ENCODE measurements at regions not wholly inside any gene's neighbourhood (a gene's known extent, or its start where the extent isn't known, plus 50 kb on each side); places are given as distances from the start of the nearest gene placed in this dataset.
"Not testable (repeated sequence)": the region's sequence is repeated elsewhere in the genome, so short reads cannot be mapped to it uniquely, and the experiment has no call there.

- DNase-seq: no peak
These were observed 121.2 kb upstream of the TET2 start for GRCh38 chr4:105025263-105026017.

GRCh38 chr4:105036991-105037390 lies 109.7 kb upstream of the TET2 start:
- no peak for DNase-seq

- no peak for DNase-seq
These were observed 104.2 kb upstream of the TET2 start for GRCh38 chr4:105042451-105042850.

- no peak for DNase-seq
These were observed 95.8 kb upstream of the TET2 start for GRCh38 chr4:105050896-105051295.

GRCh38 chr4:105057370-105058105 lies 89.1 kb upstream of the TET2 start:
- DNase-seq: no peak

- DNase-seq: no peak
These were observed 88.4 kb upstream of the TET2 start for GRCh38 chr4:105058177-105058812.

- DNase-seq: no peak
These were observed 87.3 kb upstream of the TET2 start for GRCh38 chr4:105059337-105059736.

- peak in 1 of 56 donors; percentile 2 for DNase-seq
These were observed 86.0 kb upstream of the TET2 start for GRCh38 chr4:105060628-105061027.

GRCh38 chr4:105061136-105061696 lies 85.5 kb upstream of the TET2 start:
- DNase-seq: peak in 1 of 56 donors; percentile 1

- no peak for DNase-seq
These were observed 84.9 kb upstream of the TET2 start for GRCh38 chr4:105061731-105062130.

- DNase-seq: no peak
These were observed 80.3 kb upstream of the TET2 start for GRCh38 chr4:105066401-105066800.

GRCh38 chr4:105067431-105067830 lies 79.2 kb upstream of the TET2 start:
- no peak for DNase-seq

- DNase-seq: no peak
These were observed 78.7 kb upstream of the TET2 start for GRCh38 chr4:105067946-105068345.

- no peak for DNase-seq
These were observed 78.2 kb upstream of the TET2 start for GRCh38 chr4:105068516-105068915.

- not testable (repeated sequence) for DNase-seq
These were observed 74.6 kb upstream of the TET2 start for GRCh38 chr4:105072095-105072494.

GRCh38 chr4:105074097-105074496 lies 72.6 kb upstream of the TET2 start:
- no peak for DNase-seq

- no peak for DNase-seq
These were observed 71.6 kb upstream of the TET2 start for GRCh38 chr4:105075045-105075444.

- peak in 18 of 56 donors; percentile 0 to 21 (median 4) for DNase-seq
These were observed 58.4 kb upstream of the TET2 start for GRCh38 chr4:105088110-105088879.

- no peak for DNase-seq
These were observed 54.3 kb upstream of the TET2 start for GRCh38 chr4:105092356-105092755.

GRCh38 chr4:105092768-105093167 lies 53.9 kb upstream of the TET2 start:
- DNase-seq: no peak

- DNase-seq: no peak
These were observed 52.7 kb upstream of the TET2 start for GRCh38 chr4:105093975-105094374.

Measured in amygdala (tissue), 56 donors.